Chondrocyte (in vitro differentiated cells): ENCODE measurements at regions not wholly inside any gene's neighbourhood (a gene's known extent, or its start where the extent isn't known, plus 50 kb on each side); places are given as distances from the start of the nearest gene placed in this dataset.

Experiments
- DNase-seq: peaks from one replicate; pipeline ENCODE4 v3.0.0; 2021; ENCODE audit warnings: mixed read lengths, low spot score
- H3K27ac Mint-ChIP-seq: one replicate; pipeline ENCODE4 v1.8.0; 2021; ENCODE audit warnings: mild to moderate bottlenecking, moderate library complexity, mixed read lengths; ENCODE audit not compliant: unreplicated experiment
- H3K27me3 Mint-ChIP-seq: 2 replicates; pipeline ENCODE4 v1.8.0; 2021; ENCODE audit warnings: low read depth, mixed read lengths
- H3K36me3 Mint-ChIP-seq: 2 replicates; pipeline ENCODE4 v1.8.0; 2021; ENCODE audit warnings: low read depth, mixed read lengths
- H3K4me1 Mint-ChIP-seq: 2 replicates; pipeline ENCODE4 v1.8.0; 2021; ENCODE audit warnings: low read depth, mild to moderate bottlenecking, mixed read lengths
- H3K4me3 Mint-ChIP-seq: one replicate; pipeline ENCODE4 v1.8.0; 2021; ENCODE audit warnings: mild to moderate bottlenecking, moderate library complexity, mixed read lengths; ENCODE audit not compliant: unreplicated experiment
- H3K9me3 Mint-ChIP-seq: 2 replicates; pipeline ENCODE4 v1.8.0; 2021; ENCODE audit warnings: low read depth, mixed read lengths
- CTCF ChIP-seq: fragments of 200-600 bp; sonication (generic); IDR thresholded peaks from 2 replicates; pipeline ENCODE4 v1.5.0; 2021; ENCODE audit warnings: antibody characterized with exemption, mild to moderate bottlenecking, moderate library complexity

- Mint-ChIP-seq H3K27me3 (peaks cover 19% of the 10 kb centered on the region), H3K4me1 (no peaks in the 10 kb centered on the region), H3K36me3 (no peaks in the 10 kb centered on the region), H3K27ac (no peak overlapping the region), H3K9me3 (no peaks in the 10 kb centered on the region), H3K4me3 (no peak overlapping the region)
- no peak for TF ChIP-seq CTCF
- DNase-seq, result no peak
These were observed 417.0 kb upstream of the PSMD7 start for GRCh38 chr16:73879621-73880020.

- TF ChIP-seq CTCF, result peak; percentile 90
- H3K4me3 Mint-ChIP-seq, result no peak overlapping the region
- no peaks in the 10 kb centered on the region for H3K36me3 Mint-ChIP-seq
- no peak for DNase-seq
- H3K9me3 Mint-ChIP-seq, result no peaks in the 10 kb centered on the region
- H3K4me1 Mint-ChIP-seq, result no peaks in the 10 kb centered on the region
- H3K27me3 Mint-ChIP-seq, result peaks cover 22% of the 10 kb centered on the region
- H3K27ac Mint-ChIP-seq, result no peak overlapping the region
These were observed 418.0 kb upstream of the PSMD7 start for GRCh38 chr16:73878611-73879010.

- Mint-ChIP-seq H3K4me1 (no peaks in the 10 kb centered on the region), H3K27me3 (peaks cover 22% of the 10 kb centered on the region), H3K9me3 (no peaks in the 10 kb centered on the region), H3K4me3 (no peak overlapping the region), H3K36me3 (no peaks in the 10 kb centered on the region), H3K27ac (no peak overlapping the region)
- no peak for TF ChIP-seq CTCF
- no peak for DNase-seq
These were observed 419.5 kb upstream of the PSMD7 start for GRCh38 chr16:73877150-73877549.

- no peaks in the 10 kb centered on the region for H3K9me3 Mint-ChIP-seq
- no peak overlapping the region for H3K4me3 Mint-ChIP-seq
- H3K27me3 Mint-ChIP-seq, result peaks cover 20% of the 10 kb centered on the region
- H3K36me3 Mint-ChIP-seq, result no peaks in the 10 kb centered on the region
- no peak for DNase-seq
- H3K27ac Mint-ChIP-seq, result no peak overlapping the region
- no peak for TF ChIP-seq CTCF
- no peaks in the 10 kb centered on the region for H3K4me1 Mint-ChIP-seq
These were observed 420.5 kb upstream of the PSMD7 start for GRCh38 chr16:73875996-73876690.

- DNase-seq, result no peak
- H3K27me3 Mint-ChIP-seq, result peaks cover 17% of the 10 kb centered on the region
- TF ChIP-seq CTCF, result no peak
- no peak overlapping the region for H3K27ac Mint-ChIP-seq
- no peaks in the 10 kb centered on the region for H3K4me1 Mint-ChIP-seq
- no peaks in the 10 kb centered on the region for H3K9me3 Mint-ChIP-seq
- no peak overlapping the region for H3K4me3 Mint-ChIP-seq
- no peaks in the 10 kb centered on the region for H3K36me3 Mint-ChIP-seq
These were observed 422.3 kb upstream of the PSMD7 start for GRCh38 chr16:73874324-73874723.
